ENCODE measurements at regions not wholly inside any gene's neighbourhood (a gene's known extent, or its start where the extent isn't known, plus 50 kb on each side); places are given as distances from the start of the nearest gene placed in this dataset.

DNA sequence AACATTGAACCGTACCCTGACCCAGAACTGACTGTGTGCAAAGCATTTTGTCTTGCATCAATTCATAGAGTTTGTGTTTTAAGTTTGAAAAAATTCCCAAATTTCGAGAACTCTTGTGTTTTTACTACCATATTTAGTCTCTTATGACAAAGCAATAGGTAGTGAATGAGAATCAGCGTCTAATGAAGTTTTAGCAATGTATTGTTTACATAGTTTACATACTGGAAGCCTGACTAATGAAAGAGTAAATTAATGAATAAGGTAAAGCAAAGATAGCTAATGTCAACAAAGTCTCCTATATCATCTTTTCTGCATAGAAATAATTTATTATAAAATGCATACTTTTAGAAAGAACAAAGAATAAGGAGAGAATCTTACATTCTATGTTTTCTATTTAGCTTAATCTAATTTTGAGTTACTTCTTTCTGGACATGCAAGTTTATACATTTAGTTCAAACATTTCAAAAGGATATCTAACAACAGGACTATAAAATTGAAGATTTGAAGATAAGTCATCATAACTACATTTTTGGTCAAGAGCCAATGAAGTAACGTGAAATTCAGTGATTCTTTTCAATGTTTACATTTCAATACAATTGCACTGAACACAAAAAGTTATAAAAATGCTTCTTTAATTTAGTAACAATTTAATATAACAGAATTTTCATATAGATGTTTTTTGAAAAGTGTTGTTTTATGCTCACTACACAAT, 1943.7 kb downstream of the NCAM2 start:
- DNase-seq (ENCODE audit: low read depth, low spot score): no peak
- POLR2A ChIA-PET: no interaction called here
- no peak overlapping the region for H3K27ac ChIP-seq (ENCODE audit: low read depth, low read length)
- no peaks in the 10 kb centered on the region for H3K9me3 ChIP-seq (ENCODE audit: control insufficient read depth, insufficient read depth, low read length)
- CTCF ChIA-PET: no interaction called here
- TF ChIP-seq, protein P1, sequence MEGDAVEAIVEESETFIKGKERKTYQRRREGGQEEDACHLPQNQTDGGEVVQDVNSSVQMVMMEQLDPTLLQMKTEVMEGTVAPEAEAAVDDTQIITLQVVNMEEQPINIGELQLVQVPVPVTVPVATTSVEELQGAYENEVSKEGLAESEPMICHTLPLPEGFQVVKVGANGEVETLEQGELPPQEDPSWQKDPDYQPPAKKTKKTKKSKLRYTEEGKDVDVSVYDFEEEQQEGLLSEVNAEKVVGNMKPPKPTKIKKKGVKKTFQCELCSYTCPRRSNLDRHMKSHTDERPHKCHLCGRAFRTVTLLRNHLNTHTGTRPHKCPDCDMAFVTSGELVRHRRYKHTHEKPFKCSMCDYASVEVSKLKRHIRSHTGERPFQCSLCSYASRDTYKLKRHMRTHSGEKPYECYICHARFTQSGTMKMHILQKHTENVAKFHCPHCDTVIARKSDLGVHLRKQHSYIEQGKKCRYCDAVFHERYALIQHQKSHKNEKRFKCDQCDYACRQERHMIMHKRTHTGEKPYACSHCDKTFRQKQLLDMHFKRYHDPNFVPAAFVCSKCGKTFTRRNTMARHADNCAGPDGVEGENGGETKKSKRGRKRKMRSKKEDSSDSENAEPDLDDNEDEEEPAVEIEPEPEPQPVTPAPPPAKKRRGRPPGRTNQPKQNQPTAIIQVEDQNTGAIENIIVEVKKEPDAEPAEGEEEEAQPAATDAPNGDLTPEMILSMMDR (IDR thresholded peaks at IDR 0.05; ENCODE audit: low read depth, low read length): no peak
- no peaks in the 10 kb centered on the region for H3K27me3 ChIP-seq (ENCODE audit: control insufficient read depth, insufficient read depth, low read length)
- H3K4me3 ChIP-seq (ENCODE audit: low read depth, low read length): no peak overlapping the region

DNA sequence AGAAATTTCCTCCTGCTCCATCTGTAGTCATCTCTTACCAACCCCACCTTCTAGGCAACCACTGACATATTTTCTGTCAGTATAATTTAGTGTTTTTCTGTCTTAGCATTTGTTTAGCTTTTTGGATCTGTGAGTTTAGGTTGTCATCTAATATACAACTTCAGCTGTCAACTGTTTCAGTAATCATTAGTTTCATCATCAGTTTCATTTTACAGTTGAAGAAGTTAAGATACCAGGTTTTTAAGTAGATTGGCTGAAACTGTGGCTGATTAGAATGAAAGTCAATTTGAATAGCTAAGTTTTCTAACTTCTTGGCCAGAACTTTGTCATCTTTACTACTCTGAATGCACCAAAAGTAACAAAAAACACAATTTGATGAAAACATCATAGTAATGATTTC, 1957.3 kb downstream of the NCAM2 start:
- ChIA-PET CTCF (no interaction called here), POLR2A (no interaction called here)
- Histone ChIP-seq H3K27ac (ENCODE audit: low read depth, low read length) (no peak overlapping the region), H3K9me3 (ENCODE audit: control insufficient read depth, insufficient read depth, low read length) (no peaks in the 10 kb centered on the region; the same call in 1 of the 2 replicates), H3K4me3 (ENCODE audit: low read depth, low read length) (no peak overlapping the region), H3K27me3 (ENCODE audit: control insufficient read depth, insufficient read depth, low read length) (no peaks in the 10 kb centered on the region)
- DNase-seq (ENCODE audit: low read depth, low spot score): no peak
- TF ChIP-seq, protein P1 (IDR thresholded peaks at IDR 0.05; ENCODE audit: low read depth, low read length): no peak

DNA sequence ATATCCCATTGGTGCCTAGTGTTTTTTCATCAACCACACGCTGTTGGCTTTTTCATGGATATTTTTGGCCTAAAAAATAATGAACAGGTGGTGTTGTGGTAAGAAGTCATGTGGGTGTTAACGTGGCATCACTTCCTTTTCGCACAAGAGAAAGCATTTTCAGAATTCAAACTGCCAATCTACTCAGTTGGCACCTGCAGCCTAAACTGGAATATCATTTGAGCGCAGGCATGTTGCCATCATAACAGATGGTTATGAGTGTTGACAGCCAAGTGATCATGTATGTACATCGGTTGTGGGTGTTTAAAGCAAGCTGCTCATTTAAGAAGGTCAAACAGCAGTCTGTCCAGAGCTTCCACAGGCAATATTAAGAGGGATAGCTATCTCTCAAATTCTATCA, 1963.0 kb downstream of the NCAM2 start:
- POLR2A ChIA-PET: no interaction called here
- H3K4me3 ChIP-seq (ENCODE audit: low read depth, low read length): no peak overlapping the region
- H3K9me3 ChIP-seq (ENCODE audit: control insufficient read depth, insufficient read depth, low read length): peaks cover 9% of the 10 kb centered on the region
- H3K27me3 ChIP-seq (ENCODE audit: control insufficient read depth, insufficient read depth, low read length): no peaks in the 10 kb centered on the region
- H3K27ac ChIP-seq (ENCODE audit: low read depth, low read length): no peak overlapping the region
- no peak for DNase-seq (ENCODE audit: low read depth, low spot score)
- CTCF ChIA-PET: no interaction called here
- TF ChIP-seq, protein P1 (IDR thresholded peaks at IDR 0.05; ENCODE audit: low read depth, low read length): no peak

DNA sequence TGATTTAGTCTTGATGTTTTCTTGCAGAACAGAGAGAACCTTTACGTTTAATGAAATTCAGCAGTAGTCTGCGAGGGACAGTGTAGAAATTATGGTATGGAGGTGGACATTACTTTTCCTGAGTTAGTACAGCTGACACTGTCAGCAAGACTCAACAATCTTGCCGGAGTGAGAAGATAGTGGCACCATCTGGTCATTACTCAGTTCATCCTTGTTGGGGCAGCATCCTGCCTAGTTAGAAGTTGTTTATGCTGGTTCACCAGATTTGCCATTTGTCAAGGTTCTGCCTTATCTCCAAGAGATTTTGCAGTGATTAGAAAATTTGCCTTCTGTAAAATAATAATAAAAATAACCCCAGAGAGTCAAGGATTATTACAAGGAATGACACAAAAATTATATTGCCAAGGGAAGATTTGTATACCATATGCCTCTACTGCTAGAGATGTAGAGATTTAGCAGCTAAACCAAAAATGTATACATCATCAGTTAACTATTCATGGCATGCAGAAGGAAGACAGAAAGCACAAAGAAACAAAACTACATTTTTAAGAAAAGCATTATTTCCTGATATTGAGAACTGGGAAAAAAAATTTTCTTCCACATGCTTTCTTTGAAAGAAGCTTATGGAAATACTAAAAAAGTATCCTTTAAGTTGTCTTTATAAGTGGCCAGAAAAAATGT, 1967.4 kb downstream of the NCAM2 start:
- H3K4me3 ChIP-seq (ENCODE audit: low read depth, low read length): no peak overlapping the region
- no peak for DNase-seq (ENCODE audit: low read depth, low spot score)
- peaks cover 11% of the 10 kb centered on the region; the same call in 1 of the 2 replicates for H3K9me3 ChIP-seq (ENCODE audit: control insufficient read depth, insufficient read depth, low read length)
- TF ChIP-seq, protein P1 (IDR thresholded peaks at IDR 0.05; ENCODE audit: low read depth, low read length): no peak
- ChIA-PET POLR2A (no interaction called here), CTCF (no interaction called here)
- H3K27me3 ChIP-seq (ENCODE audit: control insufficient read depth, insufficient read depth, low read length): no peaks in the 10 kb centered on the region
- H3K27ac ChIP-seq (ENCODE audit: low read depth, low read length): no peak overlapping the region

DNA sequence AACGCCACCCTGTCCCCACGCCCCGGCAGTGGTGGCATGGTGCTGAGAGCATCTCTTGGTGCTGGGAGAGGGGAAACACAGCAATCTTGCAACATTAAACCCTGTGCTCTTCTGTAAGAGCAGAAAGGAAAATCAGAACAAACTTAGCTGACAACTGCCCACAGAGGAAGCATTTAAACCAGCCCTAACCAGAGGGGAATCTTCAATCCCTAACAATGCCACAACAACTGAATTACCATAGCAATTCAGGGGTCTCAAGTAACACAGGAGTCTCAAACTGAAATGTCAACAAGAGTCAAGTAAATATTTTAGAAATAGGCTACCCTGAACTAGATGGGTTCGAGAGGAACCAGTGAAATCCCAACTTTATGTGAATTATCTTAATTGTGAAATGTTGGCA, 1983.6 kb downstream of the NCAM2 start:
- POLR2A ChIA-PET: no interaction called here
- no peak for DNase-seq (ENCODE audit: low read depth, low spot score)
- H3K9me3 ChIP-seq (ENCODE audit: control insufficient read depth, insufficient read depth, low read length): peaks cover 17% of the 10 kb centered on the region; the same call in 1 of the 2 replicates
- H3K4me3 ChIP-seq (ENCODE audit: low read depth, low read length): no peak overlapping the region
- TF ChIP-seq, protein P1 (IDR thresholded peaks at IDR 0.05; ENCODE audit: low read depth, low read length): no peak
- CTCF ChIA-PET: interaction anchor here (1.4 kb wide), 1 partner anchor 105 kb away, joined by 4 read pairs; no protein-coding TSS in a partner anchor
- H3K27me3 ChIP-seq (ENCODE audit: control insufficient read depth, insufficient read depth, low read length): no peaks in the 10 kb centered on the region
- no peak overlapping the region for H3K27ac ChIP-seq (ENCODE audit: low read depth, low read length)

All from AG04450 (cell line).